Nephron progenitor cell (in vitro differentiated cells): ENCODE measurements at regions not wholly inside any gene's neighbourhood (a gene's known extent, or its start where the extent isn't known, plus 50 kb on each side); places are given as distances from the start of the nearest gene placed in this dataset.

Source experiments
- DNase-seq: peaks from one replicate; pipeline ENCODE4 v3.0.0; 2021
- H3K27ac Mint-ChIP-seq: 2 replicates; pipeline ENCODE4 v1.8.0; 2021; ENCODE audit warnings: mild to moderate bottlenecking, moderate library complexity, mixed read lengths
- H3K27me3 Mint-ChIP-seq: 2 replicates; pipeline ENCODE4 v1.8.0; 2021; ENCODE audit warnings: mild to moderate bottlenecking, low read depth, mixed read lengths; ENCODE audit not compliant: poor library complexity
- H3K36me3 Mint-ChIP-seq: 2 replicates; pipeline ENCODE4 v1.8.0; 2021; ENCODE audit warnings: low read depth, mixed read lengths
- H3K4me1 Mint-ChIP-seq: 2 replicates; pipeline ENCODE4 v1.8.0; 2021; ENCODE audit warnings: mixed read lengths
- H3K4me3 Mint-ChIP-seq: 2 replicates; pipeline ENCODE4 v1.8.0; 2021; ENCODE audit warnings: mild to moderate bottlenecking, moderate library complexity, mixed read lengths
- H3K9me3 Mint-ChIP-seq: 2 replicates; pipeline ENCODE4 v1.8.0; 2021; ENCODE audit warnings: mild to moderate bottlenecking, moderate library complexity, mixed read lengths
- TF ChIP-seq, protein P1 (sequence below): fragments of 200-600 bp; sonication (generic); IDR thresholded peaks from 2 replicates; pipeline ENCODE4 v1.5.0; 2021; ENCODE audit warnings: antibody characterized with exemption

DNA sequence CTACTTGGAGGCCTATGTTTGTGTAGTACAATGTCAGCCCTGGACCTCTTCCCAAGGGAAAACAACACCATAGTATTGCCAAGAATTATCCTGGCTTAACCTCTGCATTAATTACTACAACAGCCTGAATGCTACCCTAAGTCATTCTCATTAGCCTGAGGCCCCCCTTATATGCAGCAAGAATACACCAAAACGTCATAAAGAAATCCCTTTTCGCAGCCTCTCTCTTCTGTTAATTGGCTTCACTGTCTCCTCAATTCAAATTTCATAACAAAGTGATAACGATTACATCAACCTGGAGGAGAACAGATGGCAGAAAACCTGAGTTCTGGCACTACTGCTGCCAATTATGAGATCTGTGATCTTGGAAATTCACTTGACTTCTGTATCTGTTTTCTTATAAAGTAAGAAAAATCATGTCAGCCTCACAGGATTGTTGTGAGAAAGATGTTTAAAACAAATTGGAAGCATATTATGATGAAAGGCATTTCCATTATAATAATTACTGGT, 1663.1 kb downstream of the STIM2 start:
- no peaks in the 10 kb centered on the region for H3K36me3 Mint-ChIP-seq
- peaks cover 4% of the 10 kb centered on the region for H3K9me3 Mint-ChIP-seq
- no peaks in the 10 kb centered on the region for H3K4me1 Mint-ChIP-seq
- TF ChIP-seq, protein P1, sequence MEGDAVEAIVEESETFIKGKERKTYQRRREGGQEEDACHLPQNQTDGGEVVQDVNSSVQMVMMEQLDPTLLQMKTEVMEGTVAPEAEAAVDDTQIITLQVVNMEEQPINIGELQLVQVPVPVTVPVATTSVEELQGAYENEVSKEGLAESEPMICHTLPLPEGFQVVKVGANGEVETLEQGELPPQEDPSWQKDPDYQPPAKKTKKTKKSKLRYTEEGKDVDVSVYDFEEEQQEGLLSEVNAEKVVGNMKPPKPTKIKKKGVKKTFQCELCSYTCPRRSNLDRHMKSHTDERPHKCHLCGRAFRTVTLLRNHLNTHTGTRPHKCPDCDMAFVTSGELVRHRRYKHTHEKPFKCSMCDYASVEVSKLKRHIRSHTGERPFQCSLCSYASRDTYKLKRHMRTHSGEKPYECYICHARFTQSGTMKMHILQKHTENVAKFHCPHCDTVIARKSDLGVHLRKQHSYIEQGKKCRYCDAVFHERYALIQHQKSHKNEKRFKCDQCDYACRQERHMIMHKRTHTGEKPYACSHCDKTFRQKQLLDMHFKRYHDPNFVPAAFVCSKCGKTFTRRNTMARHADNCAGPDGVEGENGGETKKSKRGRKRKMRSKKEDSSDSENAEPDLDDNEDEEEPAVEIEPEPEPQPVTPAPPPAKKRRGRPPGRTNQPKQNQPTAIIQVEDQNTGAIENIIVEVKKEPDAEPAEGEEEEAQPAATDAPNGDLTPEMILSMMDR, result no peak
- H3K27ac Mint-ChIP-seq, result no peak overlapping the region
- no peak overlapping the region for H3K4me3 Mint-ChIP-seq
- H3K27me3 Mint-ChIP-seq, result peaks cover 3% of the 10 kb centered on the region
- no peak for DNase-seq

DNA sequence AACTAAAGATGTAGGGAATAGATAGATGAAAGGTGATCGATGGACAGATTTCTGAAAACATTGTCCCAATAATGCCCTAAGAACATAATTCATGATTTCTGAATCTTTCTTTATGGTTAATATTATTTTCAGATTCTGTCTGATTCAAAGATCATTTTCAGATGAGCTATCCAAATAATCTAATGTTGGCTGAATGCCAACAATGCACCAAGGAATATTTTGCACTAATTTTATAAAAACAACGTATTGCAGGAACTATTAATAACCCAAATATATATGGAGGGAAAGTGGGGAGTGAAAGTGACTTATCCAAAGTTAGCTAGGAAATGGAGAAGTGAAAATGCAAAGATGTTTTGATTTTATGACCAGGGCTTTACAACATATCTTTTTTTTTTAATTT, 1675.5 kb downstream of the STIM2 start:
- no peak overlapping the region for H3K4me3 Mint-ChIP-seq
- H3K9me3 Mint-ChIP-seq, result peaks cover 5% of the 10 kb centered on the region
- DNase-seq, result no peak
- no peaks in the 10 kb centered on the region for H3K27me3 Mint-ChIP-seq
- H3K4me1 Mint-ChIP-seq, result no peaks in the 10 kb centered on the region
- TF ChIP-seq, protein P1, result no peak
- no peak overlapping the region for H3K27ac Mint-ChIP-seq
- H3K36me3 Mint-ChIP-seq, result no peaks in the 10 kb centered on the region

DNA sequence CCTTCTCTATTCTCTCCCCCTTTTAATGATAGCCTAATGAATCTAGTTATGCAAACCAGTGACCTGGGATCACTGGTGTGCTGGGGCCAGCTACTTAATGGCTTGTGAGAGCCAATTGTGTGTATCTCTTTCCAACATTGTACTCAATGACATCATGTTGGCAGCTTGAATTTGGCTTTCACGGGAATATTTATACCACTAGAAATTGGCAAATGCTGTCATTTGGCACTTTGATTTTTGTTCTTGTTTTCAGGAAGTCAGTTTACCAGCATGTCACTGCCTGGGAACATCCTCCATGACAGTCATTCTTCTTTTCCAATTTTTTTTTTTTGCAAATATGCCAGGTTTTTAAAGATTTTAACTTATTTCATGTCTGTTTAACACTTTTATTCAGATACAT, 1685.3 kb downstream of the STIM2 start:
- no peaks in the 10 kb centered on the region for H3K4me1 Mint-ChIP-seq
- H3K4me3 Mint-ChIP-seq, result no peak overlapping the region
- H3K27me3 Mint-ChIP-seq, result no peaks in the 10 kb centered on the region
- no peak overlapping the region for H3K27ac Mint-ChIP-seq
- TF ChIP-seq, protein P1, result no peak
- H3K36me3 Mint-ChIP-seq, result no peaks in the 10 kb centered on the region
- DNase-seq, result no peak
- peaks cover 3% of the 10 kb centered on the region for H3K9me3 Mint-ChIP-seq

DNA sequence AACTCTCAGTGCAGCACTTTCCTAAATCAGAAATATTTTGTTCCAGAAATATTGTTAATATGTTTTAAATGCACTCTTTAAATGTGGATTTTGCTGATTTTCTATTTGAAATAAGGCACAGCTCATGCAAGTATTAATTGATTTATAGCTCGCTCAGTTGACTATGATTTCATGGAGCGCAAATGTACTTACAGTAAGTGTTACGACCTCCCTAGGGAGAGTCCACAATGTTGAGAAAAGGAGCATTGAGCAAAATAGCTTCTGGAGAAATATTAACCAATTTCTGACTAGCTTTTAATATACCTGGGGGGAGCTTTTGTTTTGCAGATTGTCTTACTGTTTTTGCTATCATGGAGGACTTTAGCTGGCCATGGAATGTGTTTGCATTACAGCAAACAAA, 1687.5 kb downstream of the STIM2 start:
- H3K36me3 Mint-ChIP-seq, result no peaks in the 10 kb centered on the region
- H3K27ac Mint-ChIP-seq, result no peak overlapping the region
- no peaks in the 10 kb centered on the region for H3K9me3 Mint-ChIP-seq
- H3K27me3 Mint-ChIP-seq, result no peaks in the 10 kb centered on the region
- H3K4me1 Mint-ChIP-seq, result no peaks in the 10 kb centered on the region
- TF ChIP-seq, protein P1, result no peak
- H3K4me3 Mint-ChIP-seq, result no peak overlapping the region
- DNase-seq, result no peak

DNA sequence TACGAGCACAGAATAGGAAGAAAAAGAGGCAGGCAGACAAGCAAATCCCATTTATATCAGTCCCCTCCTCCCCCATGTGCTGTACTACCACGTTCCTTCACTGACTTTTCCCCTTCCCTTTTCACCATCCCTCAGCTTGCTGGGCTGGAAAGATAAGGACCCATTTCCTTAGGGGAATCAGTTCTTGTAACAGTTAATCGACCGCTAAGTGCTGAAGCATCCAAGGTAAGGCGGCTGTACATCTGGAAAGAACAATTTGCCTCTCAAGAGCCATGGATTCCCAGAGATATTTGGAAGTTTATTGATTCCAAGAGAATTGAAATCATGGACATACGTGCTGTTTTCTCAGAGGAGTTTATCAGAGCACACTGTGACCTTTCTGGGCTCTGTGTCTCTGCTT, 1688.0 kb downstream of the STIM2 start:
- Mint-ChIP-seq H3K4me3 (no peak overlapping the region), H3K4me1 (no peaks in the 10 kb centered on the region), H3K27me3 (no peaks in the 10 kb centered on the region), H3K27ac (no peak overlapping the region), H3K36me3 (no peaks in the 10 kb centered on the region), H3K9me3 (peaks cover under 1% of the 10 kb centered on the region)
- TF ChIP-seq, protein P1, result no peak
- no peak for DNase-seq

DNA sequence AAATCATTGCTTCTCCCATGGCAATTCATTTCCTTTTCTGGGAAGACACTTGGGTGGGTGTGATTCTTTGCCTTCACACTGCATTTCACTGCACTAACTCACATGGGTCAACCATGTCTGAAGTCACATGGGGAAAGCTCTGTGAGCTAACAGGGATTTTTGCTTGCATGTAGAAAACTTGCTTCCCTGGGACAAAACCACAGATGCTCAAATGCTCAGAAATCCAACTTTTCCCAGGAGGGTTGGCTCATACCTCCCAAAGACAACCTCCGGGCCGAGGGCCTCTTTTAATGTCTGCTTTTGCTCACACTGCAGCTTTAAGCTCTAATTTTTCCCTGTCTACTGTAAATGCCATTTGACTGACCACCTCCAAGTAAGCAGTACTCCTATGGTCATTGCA, 1695.2 kb downstream of the STIM2 start:
- no peak overlapping the region for H3K4me3 Mint-ChIP-seq
- DNase-seq, result no peak
- no peaks in the 10 kb centered on the region for H3K4me1 Mint-ChIP-seq
- peaks cover 3% of the 10 kb centered on the region for H3K9me3 Mint-ChIP-seq
- no peak overlapping the region for H3K27ac Mint-ChIP-seq
- H3K36me3 Mint-ChIP-seq, result no peaks in the 10 kb centered on the region
- no peaks in the 10 kb centered on the region for H3K27me3 Mint-ChIP-seq
- TF ChIP-seq, protein P1, result no peak
